GM12878 (cell line): ENCODE measurements at regions not wholly inside any gene's neighbourhood (a gene's known extent, or its start where the extent isn't known, plus 50 kb on each side); places are given as distances from the start of the nearest gene placed in this dataset.

Experiments
- ATAC-seq: fragments of 200-7000 bp; cut with Tn5 transposase; 3 replicates; pipeline ENCODE4 v1.9.1; 2020; ENCODE audit warnings: mild to moderate bottlenecking, moderate library complexity
- BruUV-seq: library from RNA; stranded (reverse); fragments of 400-500 nt; replicated peaks from 2 replicates; lab custom pipeline; 2021; lab: Mats Ljungman, UMichigan
- CTCF ChIA-PET: fragments of 300-600 bp; sonication (Branson Sonifier 250); formaldehyde crosslinking; extraction: SDS; loops from one replicate; lab custom pipeline; 2021; ENCODE audit warnings: inconsistent platforms; lab: Yijun Ruan, JAX
- POLR2A ChIA-PET: fragments of 350-600 bp; formaldehyde crosslinking; extraction: SDS; loops from one replicate; lab custom pipeline; 2021; ENCODE audit warnings: inconsistent platforms; lab: Charles Lee
- RAD21 ChIA-PET: fragments of 300-600 bp; sonication (Branson Sonifier 250); formaldehyde crosslinking; loops from one replicate; lab custom pipeline; 2023; ENCODE audit warnings: antibody characterized with exemption; ENCODE audit not compliant: unreplicated experiment; lab: Charles Lee
- SMC1A ChIA-PET: fragments of 300-600 bp; sonication (Branson Sonifier 250); formaldehyde crosslinking; loops from one replicate; lab custom pipeline; 2023; ENCODE audit not compliant: unreplicated experiment, uncharacterized antibody; lab: Charles Lee
- DNase-seq: peaks from one replicate; pipeline ENCODE4 v3.0.0-alpha.2; 2011; ENCODE audit warnings: low read depth, low spot score
- FAIRE-seq: peaks from 3 replicates; lab custom pipeline; 2011; peaks lifted over from hg19 to GRCh38; lab: Jason Lieb, UNC
- H2AFZ ChIP-seq: 2 replicates; pipeline ENCODE4 v1.6.0; 2011; ENCODE audit warnings: low read depth, low read length, control low read depth; ENCODE audit not compliant: control insufficient read depth
- H3K27ac ChIP-seq: 2 replicates; pipeline ENCODE4 v1.5.1; 2011; ENCODE audit warnings: control low read depth; ENCODE audit not compliant: control insufficient read depth, insufficient read depth
- H3K27me3 ChIP-seq, 2 experiments: replicated peaks in 1 of 2; 2 replicates each; pipeline versions ENCODE4 v1.6.0 to v1.6.1; 2011; ENCODE audit warnings: low read length in 1 of 2; ENCODE audit not compliant: control insufficient read depth in 2 of 2, insufficient read depth in 2 of 2
- H3K36me3 ChIP-seq, 2 experiments: 2 replicates each; pipeline ENCODE4 v1.5.1; 2011; ENCODE audit warnings: low read length in 1 of 2; ENCODE audit not compliant: control insufficient read depth in 2 of 2, insufficient read depth in 2 of 2
- H3K4me1 ChIP-seq: 2 replicates; pipeline ENCODE4 v1.6.1; 2011; ENCODE audit warnings: mild to moderate bottlenecking, low read length, moderate library complexity, mixed read lengths; ENCODE audit not compliant: control insufficient read depth, insufficient read depth
- H3K4me2 ChIP-seq: 2 replicates; pipeline ENCODE4 v1.6.0; 2011; ENCODE audit warnings: control low read depth; ENCODE audit not compliant: control insufficient read depth, insufficient read depth
- H3K4me3 ChIP-seq: fragments of 200-600 bp; sonication (generic); 2 replicates; pipeline ENCODE4 v1.5.1; 2016
- H3K79me2 ChIP-seq: 2 replicates; pipeline ENCODE4 v1.6.0; 2011; ENCODE audit warnings: low read length; ENCODE audit not compliant: control insufficient read depth, insufficient read depth
- H3K9ac ChIP-seq: 2 replicates; pipeline ENCODE4 v1.8.0; 2011; ENCODE audit warnings: low read length, control low read depth, mixed read lengths; ENCODE audit not compliant: control insufficient read depth, insufficient read depth
- H3K9me3 ChIP-seq: replicated peaks from 3 replicates; pipeline ENCODE4 v1.5.1; 2011; ENCODE audit warnings: mild to moderate bottlenecking, low read length; ENCODE audit not compliant: control insufficient read depth, insufficient read depth
- H4K20me1 ChIP-seq: 2 replicates; pipeline ENCODE4 v1.6.0; 2011; ENCODE audit not compliant: control insufficient read depth, insufficient read depth
- CHD2 ChIP-seq: IDR thresholded peaks from 2 replicates; pipeline ENCODE4 v1.6.1; 2011; ENCODE audit warnings: low read depth, low read length, improper control_type of control experiment, borderline replicate concordance
- HCFC1 ChIP-seq: fragments of 150-350 bp; IDR thresholded peaks from 2 replicates; pipeline ENCODE4 v1.6.1; 2014; ENCODE audit warnings: low read length
- MEF2B ChIP-seq: fragments of 450-650 bp; IDR thresholded peaks from 2 replicates; pipeline ENCODE4 v1.6.1; 2018; ENCODE audit warnings: mild to moderate bottlenecking, moderate library complexity; ENCODE audit not compliant: partially characterized antibody, poor library complexity, severe bottlenecking
- PAX5 ChIP-seq: IDR thresholded peaks from 2 replicates; pipeline ENCODE4 v1.6.1; 2011; ENCODE audit warnings: low read depth, low read length, borderline replicate concordance
- RFX5 ChIP-seq: IDR thresholded peaks from 2 replicates; pipeline ENCODE4 v1.6.1; 2011; ENCODE audit warnings: low read depth, low read length, improper control_type of control experiment
- SMARCA5 ChIP-seq: fragments of 450-650 bp; IDR thresholded peaks from 2 replicates; pipeline ENCODE4 v1.6.1; 2017; ENCODE audit warnings: mild to moderate bottlenecking
- SP1 ChIP-seq: IDR thresholded peaks from one replicate; pipeline ENCODE4 v1.6.1; 2011; ENCODE audit warnings: low read depth, low read length
- SREBF1 ChIP-seq: IDR thresholded peaks from 2 replicates; pipeline ENCODE4 v1.6.1; 2012; ENCODE audit warnings: mild to moderate bottlenecking, low read length
- SUZ12 ChIP-seq: fragments of 200-600 bp; sonication (generic); IDR thresholded peaks from one replicate; pipeline ENCODE4 v1.6.1; 2018; ENCODE audit warnings: antibody characterized with exemption, mild to moderate bottlenecking; ENCODE audit not compliant: unreplicated experiment
- ZNF384 ChIP-seq: IDR thresholded peaks from 2 replicates; pipeline ENCODE4 v1.6.1; 2012; ENCODE audit warnings: low read depth, mild to moderate bottlenecking, low read length, improper control_type of control experiment, borderline replicate concordance
- WGBS: methylation state at CpG from one replicate; pipeline ENCODE4 v1.1.6; 2016; ENCODE audit warnings: low lambda C conversion rate; ENCODE audit not compliant: insufficient replicate concordance, insufficient coverage; ENCODE audit errors: missing lambda C conversion rate; 5-methylcytosine and 5-hydroxymethylcytosine counted together
- in situ Hi-C: fragments of 300-500 bp; cut with MboI; formaldehyde crosslinking; loops from 9 replicates; pipeline ENCODE4 v1.14.3; 2018; ENCODE audit warnings: mixed read lengths
- intact Hi-C: fragments of 100-400 bp; cut with micrococcal nuclease; formaldehyde crosslinking; loops from one replicate; pipeline ENCODE4 v1.14.2; 2022; ENCODE audit not compliant: unreplicated experiment
- TF ChIP-seq, protein P1 (sequence below): fragments of 450-650 bp; IDR thresholded peaks from 2 replicates; pipeline ENCODE4 v1.6.1; 2017; ENCODE audit warnings: mild to moderate bottlenecking, moderate library complexity
- TF ChIP-seq, protein P2 (sequence below): IDR thresholded peaks from 2 replicates; pipeline ENCODE4 v1.6.1; 2012; ENCODE audit warnings: mild to moderate bottlenecking, low read depth, low read length

DNA sequence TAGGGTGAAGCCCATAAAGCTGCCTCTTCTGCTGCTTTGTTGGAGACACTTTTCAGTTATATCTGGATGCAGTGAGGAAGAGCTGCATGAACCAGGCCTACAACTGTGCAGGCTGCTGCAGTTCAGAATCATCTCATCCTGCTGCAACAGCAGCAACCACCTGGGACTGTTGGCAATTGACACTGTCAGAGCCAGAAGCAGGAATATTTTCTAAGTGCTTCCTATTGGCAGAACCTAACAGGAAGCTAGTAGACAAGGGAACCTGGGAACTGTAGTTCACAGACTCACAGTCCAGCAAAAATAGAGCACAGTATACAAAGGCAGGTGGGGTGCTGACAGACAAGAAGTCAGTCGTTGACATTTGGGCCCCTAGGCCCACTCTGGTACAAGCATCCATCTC lies 452.9 kb upstream of the SPRED2 start:
- Histone ChIP-seq H2AFZ (no peak overlapping the region), H3K4me1 (no peaks in the 10 kb centered on the region), H3K27me3 (no peaks in the 10 kb centered on the region; a peak in 1 of 4 replicates), H3K27ac (no peak overlapping the region), H4K20me1 (no peaks in the 10 kb centered on the region), H3K4me3 (no peak overlapping the region), H3K36me3 (no peaks in the 10 kb centered on the region), H3K9me3 (no peaks in the 10 kb centered on the region), H3K4me2 (no peak overlapping the region), H3K79me2 (no peaks in the 10 kb centered on the region), H3K9ac (no peak overlapping the region)
- WGBS = 0% methylated on average over 1 of the region's 1 CpG
- FAIRE-seq = no peak
- ChIA-PET RAD21 (no interaction called here), POLR2A (no interaction called here), CTCF (no interaction called here), SMC1A (no interaction called here)
- no TSS peak for BruUV-seq
- DNase-seq = no peak
- in situ Hi-C loops = no loop called here
- intact Hi-C loops = no loop called here
- no peak for ATAC-seq
- TF ChIP-seq ZNF384 (no peak), SUZ12 (no peak), PAX5 (no peak), SREBF1 (no peak)
- TF ChIP-seq, all 136 proteins: peak for 0

DNA sequence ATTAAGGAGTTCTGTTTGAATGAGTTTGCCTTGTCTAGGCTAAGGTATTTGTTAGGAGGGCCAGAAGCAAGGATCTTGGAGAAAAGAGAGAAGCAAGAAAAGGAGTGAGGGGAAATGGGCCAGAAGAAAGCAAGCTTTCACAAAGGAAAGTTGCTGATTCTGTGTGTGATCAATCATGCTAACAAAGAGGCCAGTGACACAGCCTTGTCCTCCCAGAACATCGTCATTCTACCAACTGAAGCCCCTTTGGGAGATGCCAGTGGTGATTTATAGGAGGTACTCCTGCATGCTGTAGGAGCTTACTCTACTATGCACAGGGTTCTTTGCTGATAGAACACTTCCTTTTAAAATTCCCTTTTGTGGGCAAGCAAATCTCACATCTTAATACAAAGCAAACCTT lies 449.2 kb upstream of the SPRED2 start:
- H3K9me3 ChIP-seq = no peaks in the 10 kb centered on the region
- H3K36me3 ChIP-seq = no peaks in the 10 kb centered on the region
- BruUV-seq = no TSS peak
- no peaks in the 10 kb centered on the region for H3K79me2 ChIP-seq
- no peak overlapping the region for H3K4me3 ChIP-seq
- ChIA-PET CTCF (no interaction called here), RAD21 (no interaction called here), SMC1A (no interaction called here), POLR2A (no interaction called here)
- no peak overlapping the region for H3K9ac ChIP-seq
- H3K4me1 ChIP-seq = no peaks in the 10 kb centered on the region
- WGBS = 0% methylated on average over 1 of the region's 1 CpG
- in situ Hi-C loops = no loop called here
- H3K27me3 ChIP-seq = no peaks in the 10 kb centered on the region; a peak in 1 of 4 replicates
- no peak overlapping the region for H3K27ac ChIP-seq
- no peaks in the 10 kb centered on the region for H4K20me1 ChIP-seq
- no peak for ATAC-seq
- no peak overlapping the region for H3K4me2 ChIP-seq
- H2AFZ ChIP-seq = no peak overlapping the region
- intact Hi-C loops = no loop called here
- DNase-seq = no peak
- no peak for FAIRE-seq
- TF ChIP-seq MEF2B (no peak), RFX5 (no peak), SMARCA5 (no peak), SP1 (no peak), CHD2 (no peak), HCFC1 (no peak)
- TF ChIP-seq, protein P1, sequence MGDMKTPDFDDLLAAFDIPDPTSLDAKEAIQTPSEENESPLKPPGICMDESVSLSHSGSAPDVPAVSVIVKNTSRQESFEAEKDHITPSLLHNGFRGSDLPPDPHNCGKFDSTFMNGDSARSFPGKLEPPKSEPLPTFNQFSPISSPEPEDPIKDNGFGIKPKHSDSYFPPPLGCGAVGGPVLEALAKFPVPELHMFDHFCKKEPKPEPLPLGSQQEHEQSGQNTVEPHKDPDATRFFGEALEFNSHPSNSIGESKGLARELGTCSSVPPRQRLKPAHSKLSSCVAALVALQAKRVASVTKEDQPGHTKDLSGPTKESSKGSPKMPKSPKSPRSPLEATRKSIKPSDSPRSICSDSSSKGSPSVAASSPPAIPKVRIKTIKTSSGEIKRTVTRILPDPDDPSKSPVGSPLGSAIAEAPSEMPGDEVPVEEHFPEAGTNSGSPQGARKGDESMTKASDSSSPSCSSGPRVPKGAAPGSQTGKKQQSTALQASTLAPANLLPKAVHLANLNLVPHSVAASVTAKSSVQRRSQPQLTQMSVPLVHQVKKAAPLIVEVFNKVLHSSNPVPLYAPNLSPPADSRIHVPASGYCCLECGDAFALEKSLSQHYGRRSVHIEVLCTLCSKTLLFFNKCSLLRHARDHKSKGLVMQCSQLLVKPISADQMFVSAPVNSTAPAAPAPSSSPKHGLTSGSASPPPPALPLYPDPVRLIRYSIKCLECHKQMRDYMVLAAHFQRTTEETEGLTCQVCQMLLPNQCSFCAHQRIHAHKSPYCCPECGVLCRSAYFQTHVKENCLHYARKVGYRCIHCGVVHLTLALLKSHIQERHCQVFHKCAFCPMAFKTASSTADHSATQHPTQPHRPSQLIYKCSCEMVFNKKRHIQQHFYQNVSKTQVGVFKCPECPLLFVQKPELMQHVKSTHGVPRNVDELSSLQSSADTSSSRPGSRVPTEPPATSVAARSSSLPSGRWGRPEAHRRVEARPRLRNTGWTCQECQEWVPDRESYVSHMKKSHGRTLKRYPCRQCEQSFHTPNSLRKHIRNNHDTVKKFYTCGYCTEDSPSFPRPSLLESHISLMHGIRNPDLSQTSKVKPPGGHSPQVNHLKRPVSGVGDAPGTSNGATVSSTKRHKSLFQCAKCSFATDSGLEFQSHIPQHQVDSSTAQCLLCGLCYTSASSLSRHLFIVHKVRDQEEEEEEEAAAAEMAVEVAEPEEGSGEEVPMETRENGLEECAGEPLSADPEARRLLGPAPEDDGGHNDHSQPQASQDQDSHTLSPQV = no peak
- TF ChIP-seq, protein P2, sequence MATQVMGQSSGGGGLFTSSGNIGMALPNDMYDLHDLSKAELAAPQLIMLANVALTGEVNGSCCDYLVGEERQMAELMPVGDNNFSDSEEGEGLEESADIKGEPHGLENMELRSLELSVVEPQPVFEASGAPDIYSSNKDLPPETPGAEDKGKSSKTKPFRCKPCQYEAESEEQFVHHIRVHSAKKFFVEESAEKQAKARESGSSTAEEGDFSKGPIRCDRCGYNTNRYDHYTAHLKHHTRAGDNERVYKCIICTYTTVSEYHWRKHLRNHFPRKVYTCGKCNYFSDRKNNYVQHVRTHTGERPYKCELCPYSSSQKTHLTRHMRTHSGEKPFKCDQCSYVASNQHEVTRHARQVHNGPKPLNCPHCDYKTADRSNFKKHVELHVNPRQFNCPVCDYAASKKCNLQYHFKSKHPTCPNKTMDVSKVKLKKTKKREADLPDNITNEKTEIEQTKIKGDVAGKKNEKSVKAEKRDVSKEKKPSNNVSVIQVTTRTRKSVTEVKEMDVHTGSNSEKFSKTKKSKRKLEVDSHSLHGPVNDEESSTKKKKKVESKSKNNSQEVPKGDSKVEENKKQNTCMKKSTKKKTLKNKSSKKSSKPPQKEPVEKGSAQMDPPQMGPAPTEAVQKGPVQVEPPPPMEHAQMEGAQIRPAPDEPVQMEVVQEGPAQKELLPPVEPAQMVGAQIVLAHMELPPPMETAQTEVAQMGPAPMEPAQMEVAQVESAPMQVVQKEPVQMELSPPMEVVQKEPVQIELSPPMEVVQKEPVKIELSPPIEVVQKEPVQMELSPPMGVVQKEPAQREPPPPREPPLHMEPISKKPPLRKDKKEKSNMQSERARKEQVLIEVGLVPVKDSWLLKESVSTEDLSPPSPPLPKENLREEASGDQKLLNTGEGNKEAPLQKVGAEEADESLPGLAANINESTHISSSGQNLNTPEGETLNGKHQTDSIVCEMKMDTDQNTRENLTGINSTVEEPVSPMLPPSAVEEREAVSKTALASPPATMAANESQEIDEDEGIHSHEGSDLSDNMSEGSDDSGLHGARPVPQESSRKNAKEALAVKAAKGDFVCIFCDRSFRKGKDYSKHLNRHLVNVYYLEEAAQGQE = no peak
